ENCODE measurements at regions not wholly inside any gene's neighbourhood (a gene's known extent, or its start where the extent isn't known, plus 50 kb on each side); places are given as distances from the start of the nearest gene placed in this dataset.

- TF ChIP-seq CTCF (IDR thresholded peaks at IDR 0.05) (no peak), POLR2A (IDR thresholded peaks at IDR 0.05) (no peak)
Observed at GRCh38 chr10:58462863-58463507, 49.7 kb upstream of the BICC1 start.
